22Rv1 (cell line): ENCODE measurements at regions not wholly inside any gene's neighbourhood (a gene's known extent, or its start where the extent isn't known, plus 50 kb on each side); places are given as distances from the start of the nearest gene placed in this dataset.
"Not testable (repeated sequence)": the region's sequence is repeated elsewhere in the genome, so short reads cannot be mapped to it uniquely, and the experiment has no call there.

Source experiments
- ZFX ChIP-seq: fragments of 450-650 bp; IDR thresholded peaks from 2 replicates; pipeline ENCODE4 v1.6.1; 2017; ENCODE audit warnings: antibody characterized with exemption, borderline replicate concordance
- TF ChIP-seq, protein P1 (sequence below): fragments of 450-650 bp; IDR thresholded peaks from 2 replicates; pipeline ENCODE4 v1.5.1; 2017; ENCODE audit warnings: mild to moderate bottlenecking

DNA sequence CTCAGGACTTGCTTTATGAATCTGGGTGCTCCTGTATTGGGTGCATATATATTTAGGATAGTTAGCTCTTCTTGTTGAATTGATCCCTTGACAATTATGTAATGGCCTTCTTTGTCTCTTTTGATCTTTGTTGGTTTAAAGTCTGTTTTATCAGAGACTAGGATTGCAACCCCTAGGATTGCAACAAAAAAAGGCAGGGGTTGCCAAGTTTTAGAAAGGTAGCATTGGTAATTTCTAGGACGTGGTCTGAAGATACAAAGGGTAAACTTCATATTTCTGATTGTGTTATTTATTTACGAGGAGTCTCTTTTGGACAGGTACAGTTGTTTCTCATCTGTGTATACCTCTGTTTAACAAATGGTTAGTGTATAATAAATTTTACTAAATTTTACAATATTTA lies 433.7 kb downstream of the BTG1 start:
- TF ChIP-seq, protein P1, sequence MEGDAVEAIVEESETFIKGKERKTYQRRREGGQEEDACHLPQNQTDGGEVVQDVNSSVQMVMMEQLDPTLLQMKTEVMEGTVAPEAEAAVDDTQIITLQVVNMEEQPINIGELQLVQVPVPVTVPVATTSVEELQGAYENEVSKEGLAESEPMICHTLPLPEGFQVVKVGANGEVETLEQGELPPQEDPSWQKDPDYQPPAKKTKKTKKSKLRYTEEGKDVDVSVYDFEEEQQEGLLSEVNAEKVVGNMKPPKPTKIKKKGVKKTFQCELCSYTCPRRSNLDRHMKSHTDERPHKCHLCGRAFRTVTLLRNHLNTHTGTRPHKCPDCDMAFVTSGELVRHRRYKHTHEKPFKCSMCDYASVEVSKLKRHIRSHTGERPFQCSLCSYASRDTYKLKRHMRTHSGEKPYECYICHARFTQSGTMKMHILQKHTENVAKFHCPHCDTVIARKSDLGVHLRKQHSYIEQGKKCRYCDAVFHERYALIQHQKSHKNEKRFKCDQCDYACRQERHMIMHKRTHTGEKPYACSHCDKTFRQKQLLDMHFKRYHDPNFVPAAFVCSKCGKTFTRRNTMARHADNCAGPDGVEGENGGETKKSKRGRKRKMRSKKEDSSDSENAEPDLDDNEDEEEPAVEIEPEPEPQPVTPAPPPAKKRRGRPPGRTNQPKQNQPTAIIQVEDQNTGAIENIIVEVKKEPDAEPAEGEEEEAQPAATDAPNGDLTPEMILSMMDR, result not testable (repeated sequence)
- not testable (repeated sequence) for TF ChIP-seq ZFX
